ENCODE measurements at regions not wholly inside any gene's neighbourhood (a gene's known extent, or its start where the extent isn't known, plus 50 kb on each side); places are given as distances from the start of the nearest gene placed in this dataset.

DNA sequence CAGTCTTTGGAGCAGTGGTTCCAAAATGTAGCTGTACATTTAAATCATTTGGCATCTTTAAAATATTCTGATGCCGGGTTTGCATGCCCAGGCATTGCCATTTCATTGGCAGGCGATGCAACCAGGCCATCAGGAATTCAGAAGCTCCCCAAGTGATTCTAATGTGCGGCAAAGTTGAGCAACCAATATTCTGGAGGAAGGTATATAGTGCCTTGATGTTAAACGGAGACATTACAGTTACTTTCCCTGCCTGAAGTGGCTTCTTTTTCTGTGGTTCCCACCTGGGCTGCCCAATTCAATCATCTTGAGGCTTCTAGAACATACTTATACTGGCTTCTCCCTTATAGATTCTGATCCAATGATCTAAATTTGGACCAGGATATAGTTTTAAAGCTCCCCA lies 68.7 kb upstream of the PGM2 start:
- H3K27me3 Mint-ChIP-seq (ENCODE audit: low read depth, poor library complexity), result peaks cover 3% of the 10 kb centered on the region
- no peaks in the 10 kb centered on the region for H3K9me3 Mint-ChIP-seq
- H3K36me3 Mint-ChIP-seq (ENCODE audit: low read depth), result no peaks in the 10 kb centered on the region
- TF ChIP-seq, protein P1, sequence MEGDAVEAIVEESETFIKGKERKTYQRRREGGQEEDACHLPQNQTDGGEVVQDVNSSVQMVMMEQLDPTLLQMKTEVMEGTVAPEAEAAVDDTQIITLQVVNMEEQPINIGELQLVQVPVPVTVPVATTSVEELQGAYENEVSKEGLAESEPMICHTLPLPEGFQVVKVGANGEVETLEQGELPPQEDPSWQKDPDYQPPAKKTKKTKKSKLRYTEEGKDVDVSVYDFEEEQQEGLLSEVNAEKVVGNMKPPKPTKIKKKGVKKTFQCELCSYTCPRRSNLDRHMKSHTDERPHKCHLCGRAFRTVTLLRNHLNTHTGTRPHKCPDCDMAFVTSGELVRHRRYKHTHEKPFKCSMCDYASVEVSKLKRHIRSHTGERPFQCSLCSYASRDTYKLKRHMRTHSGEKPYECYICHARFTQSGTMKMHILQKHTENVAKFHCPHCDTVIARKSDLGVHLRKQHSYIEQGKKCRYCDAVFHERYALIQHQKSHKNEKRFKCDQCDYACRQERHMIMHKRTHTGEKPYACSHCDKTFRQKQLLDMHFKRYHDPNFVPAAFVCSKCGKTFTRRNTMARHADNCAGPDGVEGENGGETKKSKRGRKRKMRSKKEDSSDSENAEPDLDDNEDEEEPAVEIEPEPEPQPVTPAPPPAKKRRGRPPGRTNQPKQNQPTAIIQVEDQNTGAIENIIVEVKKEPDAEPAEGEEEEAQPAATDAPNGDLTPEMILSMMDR (IDR thresholded peaks at IDR 0.05), result no peak
- H3K27ac Mint-ChIP-seq, result no peak overlapping the region
- no peak overlapping the region for H3K4me3 Mint-ChIP-seq
- peaks cover 16% of the 10 kb centered on the region for H3K4me1 Mint-ChIP-seq
- DNase-seq, result no peak

DNA sequence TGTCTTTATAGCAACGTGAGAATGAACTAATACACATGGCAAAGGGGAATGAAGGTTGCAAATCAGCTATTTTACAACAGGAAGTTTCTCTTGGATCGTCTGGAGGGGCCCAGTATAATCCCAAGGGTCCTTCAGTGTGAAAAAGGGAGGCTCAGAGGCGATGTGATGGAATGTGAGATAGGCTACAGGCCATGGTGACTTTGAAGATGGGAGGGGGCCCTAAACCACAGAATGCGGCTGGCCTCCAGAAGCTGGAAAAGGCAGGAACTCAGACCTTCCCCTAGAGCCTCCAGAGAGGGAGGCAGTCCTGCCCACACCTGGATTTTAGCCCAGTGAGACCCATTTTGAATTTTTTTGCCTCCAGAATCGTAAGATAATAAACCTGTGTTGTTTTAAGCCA lies 69.4 kb upstream of the PGM2 start:
- Mint-ChIP-seq H3K4me3 (no peak overlapping the region), H3K27me3 (ENCODE audit: low read depth, poor library complexity) (peaks cover 3% of the 10 kb centered on the region), H3K4me1 (peaks cover 10% of the 10 kb centered on the region), H3K36me3 (ENCODE audit: low read depth) (no peaks in the 10 kb centered on the region), H3K9me3 (no peaks in the 10 kb centered on the region), H3K27ac (no peak overlapping the region)
- DNase-seq, result no peak
- TF ChIP-seq, protein P1 (IDR thresholded peaks at IDR 0.05), result no peak

DNA sequence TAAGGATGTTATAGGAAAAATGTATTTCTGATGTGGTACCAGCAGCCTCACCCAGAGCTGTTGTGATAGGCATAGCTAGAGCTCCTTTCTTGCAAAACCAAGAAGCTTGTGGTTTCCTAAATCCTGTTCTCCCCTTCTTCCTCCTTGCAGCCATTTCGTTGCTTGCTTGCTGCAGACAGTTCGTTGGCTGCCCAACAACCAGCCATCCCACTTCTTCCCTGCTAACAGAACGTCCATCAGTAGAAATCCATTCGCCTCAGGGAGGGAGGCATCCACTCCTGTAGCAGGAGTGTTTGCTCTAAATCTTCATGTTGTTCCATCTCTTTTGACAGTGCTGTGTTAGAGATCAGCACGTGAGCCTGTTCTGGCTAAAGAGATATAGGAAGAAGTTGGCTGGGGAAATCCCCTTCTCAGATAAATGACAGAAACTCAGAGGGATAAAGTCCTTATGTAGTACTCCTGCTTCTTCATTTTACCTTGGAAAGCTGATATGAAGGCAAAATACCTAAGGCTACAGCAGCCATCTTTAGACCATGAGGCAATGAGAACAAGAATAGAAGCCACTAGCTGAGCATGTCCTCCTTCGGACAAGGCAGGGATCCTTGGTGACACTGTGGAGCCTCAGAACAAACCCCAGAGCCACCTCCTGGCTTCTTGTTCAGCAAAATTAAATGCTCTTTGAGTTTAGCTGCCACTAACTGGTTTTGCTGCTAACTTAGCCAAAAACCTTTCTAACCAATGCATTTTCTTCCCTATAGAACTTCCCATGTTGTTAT lies 68.4 kb upstream of the RELL1 start:
- H3K36me3 Mint-ChIP-seq (ENCODE audit: low read depth), result no peaks in the 10 kb centered on the region
- H3K27ac Mint-ChIP-seq, result no peak overlapping the region
- no peak for DNase-seq
- H3K4me3 Mint-ChIP-seq, result no peak overlapping the region
- H3K27me3 Mint-ChIP-seq (ENCODE audit: low read depth, poor library complexity), result peaks cover 3% of the 10 kb centered on the region
- H3K4me1 Mint-ChIP-seq, result peaks cover 9% of the 10 kb centered on the region
- H3K9me3 Mint-ChIP-seq, result no peaks in the 10 kb centered on the region
- TF ChIP-seq, protein P1 (IDR thresholded peaks at IDR 0.05), result no peak

DNA sequence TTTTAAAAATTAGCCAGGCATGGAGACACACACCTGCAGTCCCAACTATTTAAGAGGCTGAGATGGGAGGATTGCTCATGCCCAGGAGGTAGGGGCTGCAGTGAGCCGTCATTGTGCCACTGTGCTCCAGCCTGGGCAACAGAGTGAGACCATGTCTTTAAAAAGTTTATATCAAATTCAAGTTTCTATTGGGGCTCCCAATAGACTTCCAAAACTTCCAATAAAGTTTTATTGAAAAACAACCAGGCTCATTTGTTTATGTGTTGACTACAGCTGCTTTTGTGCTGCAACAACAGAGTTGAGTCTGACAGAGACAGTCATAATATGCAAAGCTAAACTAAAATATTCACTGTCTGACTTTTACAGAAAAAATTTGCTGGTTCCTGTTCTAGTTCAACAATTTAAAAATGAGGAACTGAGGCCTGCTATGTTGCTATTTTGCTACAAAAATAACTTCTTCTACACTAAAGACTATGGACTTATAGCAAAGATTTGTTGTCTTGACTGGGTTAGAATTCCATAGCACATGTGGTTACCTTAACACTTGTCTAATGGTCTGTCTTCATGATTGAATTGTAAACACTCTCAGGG lies 63.3 kb upstream of the RELL1 start:
- no peak for DNase-seq
- peaks cover 7% of the 10 kb centered on the region for H3K4me1 Mint-ChIP-seq
- no peak overlapping the region for H3K27ac Mint-ChIP-seq
- H3K4me3 Mint-ChIP-seq, result no peak overlapping the region
- H3K36me3 Mint-ChIP-seq (ENCODE audit: low read depth), result no peaks in the 10 kb centered on the region
- H3K9me3 Mint-ChIP-seq, result peaks cover 5% of the 10 kb centered on the region
- TF ChIP-seq, protein P1 (IDR thresholded peaks at IDR 0.05), result no peak
- H3K27me3 Mint-ChIP-seq (ENCODE audit: low read depth, poor library complexity), result peaks cover 3% of the 10 kb centered on the region

GRCh38 chr4:37748485-37748884 lies 62.3 kb upstream of the RELL1 start:
- Mint-ChIP-seq H3K27ac (no peak overlapping the region), H3K36me3 (ENCODE audit: low read depth) (no peaks in the 10 kb centered on the region), H3K9me3 (peaks cover 5% of the 10 kb centered on the region), H3K4me3 (no peak overlapping the region), H3K4me1 (no peaks in the 10 kb centered on the region), H3K27me3 (ENCODE audit: low read depth, poor library complexity) (peaks cover 3% of the 10 kb centered on the region)
- TF ChIP-seq, protein P1 (IDR thresholded peaks at IDR 0.05), result no peak
- no peak for DNase-seq

Measured in nephron progenitor cell (in vitro differentiated cells).